HFF-Myc (cell line): ENCODE measurements at regions not wholly inside any gene's neighbourhood (a gene's known extent, or its start where the extent isn't known, plus 50 kb on each side); places are given as distances from the start of the nearest gene placed in this dataset.
"Not testable (repeated sequence)": the region's sequence is repeated elsewhere in the genome, so short reads cannot be mapped to it uniquely, and the experiment has no call there.

Source experiments
- DNase-seq: peaks from one replicate; pipeline ENCODE4 v3.0.0-alpha.2; 2011; ENCODE audit warnings: low read depth; ENCODE audit errors: extremely low read depth
- H3K4me3 ChIP-seq: replicated peaks from 2 replicates; pipeline ENCODE4 v1.5.1; 2011; ENCODE audit warnings: low read depth, mild to moderate bottlenecking, control low read depth, low read length
- CTCF ChIP-seq: IDR thresholded peaks from 2 replicates; pipeline ENCODE4 v1.5.1; 2012; ENCODE audit warnings: mild to moderate bottlenecking, low read depth, low read length, control low read depth; ENCODE audit errors: missing control alignments

- no peak overlapping the region for H3K4me3 ChIP-seq
- no peak for TF ChIP-seq CTCF
- peak; percentile 59 for DNase-seq
These were observed 335.2 kb upstream of the TARS1 start for GRCh38 chr5:33105521-33105941.

- H3K4me3 ChIP-seq, DNase-seq: not testable (repeated sequence)
These were observed 330.3 kb upstream of the TARS1 start for GRCh38 chr5:33110496-33110895.

GRCh38 chr5:33114361-33114760, 326.4 kb upstream of the TARS1 start:
- TF ChIP-seq CTCF = no peak
- no peak overlapping the region for H3K4me3 ChIP-seq
- DNase-seq = no peak

- H3K4me3 ChIP-seq = no peak overlapping the region
- DNase-seq = no peak
- no peak for TF ChIP-seq CTCF
These were observed 325.3 kb upstream of the TARS1 start for GRCh38 chr5:33115467-33115866.

- no peak for DNase-seq
- TF ChIP-seq CTCF = no peak
- no peak overlapping the region for H3K4me3 ChIP-seq
These were observed 321.9 kb upstream of the TARS1 start for GRCh38 chr5:33118761-33119415.

GRCh38 chr5:33120671-33121070, 320.1 kb upstream of the TARS1 start:
- no peak for TF ChIP-seq CTCF
- no peak for DNase-seq
- no peak overlapping the region for H3K4me3 ChIP-seq

- no peak for TF ChIP-seq CTCF
- no peak for DNase-seq
- no peak overlapping the region for H3K4me3 ChIP-seq
These were observed 311.5 kb upstream of the TARS1 start for GRCh38 chr5:33129309-33129708.
